HG02623 (cell line): ENCODE measurements at regions not wholly inside any gene's neighbourhood (a gene's known extent, or its start where the extent isn't known, plus 50 kb on each side); places are given as distances from the start of the nearest gene placed in this dataset.

ENCODE experiments used
- ATAC-seq: cut with Tn5 transposase; IDR thresholded peaks from one replicate; pipeline ENCODE4 v1.9.1; 2021; ENCODE audit warnings: moderate library complexity; ENCODE audit not compliant: unreplicated experiment

- ATAC-seq = no peak
These were observed 53.0 kb upstream of the ANKEF1 start for GRCh38 chr20:9981829-9982228.

GRCh38 chr20:9978397-9979004, 56.3 kb upstream of the ANKEF1 start:
- peak; percentile 97 for ATAC-seq

- no peak for ATAC-seq
These were observed 57.2 kb upstream of the ANKEF1 start for GRCh38 chr20:9977629-9978028.

GRCh38 chr20:9974324-9974723, 60.5 kb upstream of the ANKEF1 start:
- no peak for ATAC-seq

GRCh38 chr20:9971746-9972145, 63.0 kb upstream of the ANKEF1 start:
- no peak for ATAC-seq

- no peak for ATAC-seq
These were observed 65.2 kb upstream of the ANKEF1 start for GRCh38 chr20:9969626-9970025.

- ATAC-seq = no peak
These were observed 66.8 kb upstream of the ANKEF1 start for GRCh38 chr20:9968015-9968414.

GRCh38 chr20:9966966-9967365, 67.8 kb upstream of the ANKEF1 start:
- no peak for ATAC-seq

GRCh38 chr20:9963029-9963428, 71.8 kb upstream of the ANKEF1 start:
- no peak for ATAC-seq

GRCh38 chr20:9958693-9959092, 76.1 kb upstream of the ANKEF1 start:
- ATAC-seq = no peak

- ATAC-seq = no peak
These were observed 79.1 kb upstream of the ANKEF1 start for GRCh38 chr20:9955646-9956045.

GRCh38 chr20:9949563-9949962, 85.2 kb upstream of the ANKEF1 start:
- ATAC-seq = no peak

GRCh38 chr20:9945408-9945807, 89.4 kb upstream of the ANKEF1 start:
- no peak for ATAC-seq

- ATAC-seq = no peak
These were observed 92.1 kb upstream of the ANKEF1 start for GRCh38 chr20:9942736-9943135.

GRCh38 chr20:9940329-9940728, 94.5 kb upstream of the ANKEF1 start:
- no peak for ATAC-seq

GRCh38 chr20:9939231-9939630, 95.6 kb upstream of the ANKEF1 start:
- no peak for ATAC-seq

- no peak for ATAC-seq
These were observed 96.4 kb upstream of the PAK5 start for GRCh38 chr20:9935285-9935684.

- no peak for ATAC-seq
These were observed 91.3 kb upstream of the PAK5 start for GRCh38 chr20:9930142-9930541.

- ATAC-seq = no peak
These were observed 90.1 kb upstream of the PAK5 start for GRCh38 chr20:9928955-9929354.

GRCh38 chr20:9928281-9928737, 89.4 kb upstream of the PAK5 start:
- ATAC-seq = peak; percentile 91

GRCh38 chr20:9927224-9927623, 88.3 kb upstream of the PAK5 start:
- no peak for ATAC-seq

GRCh38 chr20:9926476-9926875, 87.6 kb upstream of the PAK5 start:
- no peak for ATAC-seq

- ATAC-seq = no peak
These were observed 87.1 kb upstream of the PAK5 start for GRCh38 chr20:9926007-9926406.
